Suprapubic skin (tissue), 4 donors: ENCODE measurements at regions not wholly inside any gene's neighbourhood (a gene's known extent, or its start where the extent isn't known, plus 50 kb on each side); places are given as distances from the start of the nearest gene placed in this dataset.

Source experiments
- DNase-seq, 2 donors: peaks; one replicate each; pipeline ENCODE4 v3.0.0-alpha.2; 2019; ENCODE audit warnings: low spot score in 2 of 2
- H3K27ac ChIP-seq: fragments of 200-600 bp; sonication (generic); one replicate; pipeline ENCODE4 v1.5.1; 2019
- H3K27me3 ChIP-seq: fragments of 200-600 bp; sonication (generic); one replicate; pipeline ENCODE4 v1.5.1; 2019
- H3K36me3 ChIP-seq: fragments of 200-600 bp; sonication (generic); one replicate; pipeline ENCODE4 v1.5.1; 2019
- H3K4me1 ChIP-seq: fragments of 200-600 bp; sonication (generic); one replicate; pipeline ENCODE4 v1.5.1; 2019
- H3K4me3 ChIP-seq: fragments of 200-600 bp; sonication (generic); one replicate; pipeline ENCODE4 v1.5.1; 2019; ENCODE audit warnings: mild to moderate bottlenecking
- H3K9me3 ChIP-seq: fragments of 200-600 bp; sonication (generic); one replicate; pipeline ENCODE4 v1.5.1; 2019
- CTCF ChIP-seq, 2 donors: fragments of 200-600 bp in 1 of 2; fragments of 450-650 bp in 1 of 2; sonication (generic) in 1 of 2; IDR thresholded peaks; one replicate each; pipeline ENCODE4 v1.5.1; 2016 to 2019; ENCODE audit warnings: antibody characterized with exemption in 2 of 2, mild to moderate bottlenecking in 1 of 2, moderate library complexity in 1 of 2
- EP300 ChIP-seq: sonication (generic); formaldehyde crosslinking; IDR thresholded peaks from one replicate; pipeline ENCODE4 v1.6.1; 2017; ENCODE audit warnings: antibody characterized with exemption
- POLR2A ChIP-seq, 2 donors: fragments of 450-650 bp; IDR thresholded peaks; one replicate each; pipeline ENCODE4 v1.6.1; 2017; ENCODE audit warnings: antibody characterized with exemption in 2 of 2, mild to moderate bottlenecking in 2 of 2, moderate library complexity in 2 of 2
- POLR2AphosphoS5 ChIP-seq, 3 donors: sonication (generic); formaldehyde crosslinking; IDR thresholded peaks; one replicate each; pipeline ENCODE4 v1.6.1; 2017; ENCODE audit warnings: antibody characterized with exemption in 3 of 3
- WGBS: methylation state at CpG from one replicate; pipeline ENCODE4 v1.1.5; 2018; 5-methylcytosine and 5-hydroxymethylcytosine counted together

GRCh38 chr6:142561511-142562265 lies 259.9 kb downstream of the ADGRG6 start:
- Histone ChIP-seq H3K9me3 (no peaks in the 10 kb centered on the region), H3K36me3 (no peaks in the 10 kb centered on the region), H3K27me3 (no peaks in the 10 kb centered on the region), H3K4me1 (no peaks in the 10 kb centered on the region), H3K4me3 (no peak overlapping the region), H3K27ac (no peak overlapping the region)
- 91% methylated on average over 3 of the region's 3 CpGs for WGBS
- DNase-seq: no peak
- TF ChIP-seq POLR2AphosphoS5 (IDR thresholded peaks at IDR 0.05): no peak
- TF ChIP-seq EP300: no peak
- TF ChIP-seq CTCF (IDR thresholded peaks at IDR 0.05): no peak
- no peak for TF ChIP-seq POLR2A (IDR thresholded peaks at IDR 0.05)

- H3K4me1 ChIP-seq: no peaks in the 10 kb centered on the region
- TF ChIP-seq POLR2A (IDR thresholded peaks at IDR 0.05) (no peak), CTCF (IDR thresholded peaks at IDR 0.05) (no peak), POLR2AphosphoS5 (IDR thresholded peaks at IDR 0.05) (no peak), EP300 (no peak)
- H3K27ac ChIP-seq: no peak overlapping the region
- no peaks in the 10 kb centered on the region for H3K36me3 ChIP-seq
- no peak overlapping the region for H3K4me3 ChIP-seq
- H3K9me3 ChIP-seq: no peaks in the 10 kb centered on the region
- DNase-seq: no peak
- 90% methylated on average over 4 of the region's 4 CpGs for WGBS
- no peaks in the 10 kb centered on the region for H3K27me3 ChIP-seq
Observed at GRCh38 chr6:142562865-142563264, 261.1 kb downstream of the ADGRG6 start.

GRCh38 chr6:142566628-142567396 lies 265.0 kb downstream of the ADGRG6 start:
- Histone ChIP-seq H3K27me3 (no peaks in the 10 kb centered on the region), H3K4me1 (peaks cover 18% of the 10 kb centered on the region), H3K36me3 (no peaks in the 10 kb centered on the region), H3K27ac (no peak overlapping the region), H3K9me3 (no peaks in the 10 kb centered on the region), H3K4me3 (no peak overlapping the region)
- 61% methylated on average over 10 of the region's 10 CpGs for whole genome bisulfite sequencing
- DNase-seq: no peak
- TF ChIP-seq CTCF (IDR thresholded peaks at IDR 0.05) (peak; percentile 18 to 94), EP300 (no peak)

- H3K4me1 ChIP-seq: peaks cover 18% of the 10 kb centered on the region
- no peak for DNase-seq
- no peaks in the 10 kb centered on the region for H3K27me3 ChIP-seq
- TF ChIP-seq EP300 (no peak), CTCF (IDR thresholded peaks at IDR 0.05) (no peak), POLR2A (IDR thresholded peaks at IDR 0.05) (no peak), POLR2AphosphoS5 (IDR thresholded peaks at IDR 0.05) (no peak)
- no peak overlapping the region for H3K27ac ChIP-seq
- no peaks in the 10 kb centered on the region for H3K36me3 ChIP-seq
- no peak overlapping the region for H3K4me3 ChIP-seq
- 67% methylated on average over 3 of the region's 3 CpGs for WGBS
- H3K9me3 ChIP-seq: no peaks in the 10 kb centered on the region
Observed at GRCh38 chr6:142567461-142567860, 265.7 kb downstream of the ADGRG6 start.

GRCh38 chr6:142568857-142569597 lies 267.2 kb downstream of the ADGRG6 start:
- peaks cover 18% of the 10 kb centered on the region for H3K4me1 ChIP-seq
- no peak for DNase-seq
- H3K27ac ChIP-seq: no peak overlapping the region
- 17% methylated on average over 1 of the region's 1 CpG for WGBS
- TF ChIP-seq POLR2AphosphoS5 (IDR thresholded peaks at IDR 0.05) (no peak), EP300 (no peak), POLR2A (IDR thresholded peaks at IDR 0.05) (no peak), CTCF (IDR thresholded peaks at IDR 0.05) (no peak)
- H3K27me3 ChIP-seq: no peaks in the 10 kb centered on the region
- no peak overlapping the region for H3K4me3 ChIP-seq
- H3K36me3 ChIP-seq: no peaks in the 10 kb centered on the region
- H3K9me3 ChIP-seq: no peaks in the 10 kb centered on the region
